ENCODE measurements at regions not wholly inside any gene's neighbourhood (a gene's known extent, or its start where the extent isn't known, plus 50 kb on each side); places are given as distances from the start of the nearest gene placed in this dataset.

DNA sequence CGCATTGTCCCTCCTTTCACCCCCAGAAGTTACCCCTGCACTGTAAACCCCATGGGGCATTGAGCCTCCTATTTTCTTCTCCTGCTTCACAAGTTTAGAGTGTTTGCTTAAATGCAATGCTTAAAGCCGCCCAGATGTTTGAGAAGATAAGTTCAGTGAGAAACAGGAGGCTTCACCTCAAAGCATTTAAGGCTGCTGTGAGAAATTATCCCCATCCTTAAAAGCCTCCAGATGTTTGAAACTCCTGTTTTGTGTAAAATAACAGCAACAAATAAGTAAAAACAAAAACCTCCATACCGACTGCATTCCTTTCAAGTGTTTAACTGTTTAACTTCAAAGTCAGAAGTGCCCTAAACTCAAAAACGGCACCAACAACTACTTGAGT is 81.8 kb downstream of the RTP5 start:
- TF ChIP-seq EP300 (IDR thresholded peaks at IDR 0.05): no peak
- TF ChIP-seq, protein P1, sequence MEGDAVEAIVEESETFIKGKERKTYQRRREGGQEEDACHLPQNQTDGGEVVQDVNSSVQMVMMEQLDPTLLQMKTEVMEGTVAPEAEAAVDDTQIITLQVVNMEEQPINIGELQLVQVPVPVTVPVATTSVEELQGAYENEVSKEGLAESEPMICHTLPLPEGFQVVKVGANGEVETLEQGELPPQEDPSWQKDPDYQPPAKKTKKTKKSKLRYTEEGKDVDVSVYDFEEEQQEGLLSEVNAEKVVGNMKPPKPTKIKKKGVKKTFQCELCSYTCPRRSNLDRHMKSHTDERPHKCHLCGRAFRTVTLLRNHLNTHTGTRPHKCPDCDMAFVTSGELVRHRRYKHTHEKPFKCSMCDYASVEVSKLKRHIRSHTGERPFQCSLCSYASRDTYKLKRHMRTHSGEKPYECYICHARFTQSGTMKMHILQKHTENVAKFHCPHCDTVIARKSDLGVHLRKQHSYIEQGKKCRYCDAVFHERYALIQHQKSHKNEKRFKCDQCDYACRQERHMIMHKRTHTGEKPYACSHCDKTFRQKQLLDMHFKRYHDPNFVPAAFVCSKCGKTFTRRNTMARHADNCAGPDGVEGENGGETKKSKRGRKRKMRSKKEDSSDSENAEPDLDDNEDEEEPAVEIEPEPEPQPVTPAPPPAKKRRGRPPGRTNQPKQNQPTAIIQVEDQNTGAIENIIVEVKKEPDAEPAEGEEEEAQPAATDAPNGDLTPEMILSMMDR (IDR thresholded peaks at IDR 0.05): no peak

All from gastroesophageal sphincter (tissue), 3 donors.